Liver (tissue), 8 donors: ENCODE measurements at regions not wholly inside any gene's neighbourhood (a gene's known extent, or its start where the extent isn't known, plus 50 kb on each side); places are given as distances from the start of the nearest gene placed in this dataset.

ENCODE experiments used
- DNase-seq: peaks from one replicate; pipeline ENCODE4 v3.0.0-alpha.2; 2017; ENCODE audit warnings: low spot score
- H3K27ac ChIP-seq, 2 donors: one replicate each; pipeline ENCODE4 v1.7.0; 2013; ENCODE audit warnings: inconsistent platforms in 2 of 2, low read length in 2 of 2, control low read depth in 1 of 2, low read depth in 1 of 2, mild to moderate bottlenecking in 1 of 2
- H3K27me3 ChIP-seq, 4 donors: one replicate each; pipeline versions ENCODE4 v1.6.1 to v1.7.0; 2013; ENCODE audit warnings: low read length in 3 of 4, inconsistent platforms in 1 of 4, mild to moderate bottlenecking in 1 of 4, moderate library complexity in 1 of 4; ENCODE audit not compliant: control insufficient read depth in 4 of 4, insufficient read depth in 4 of 4
- H3K36me3 ChIP-seq, 4 donors: one replicate each; pipeline versions ENCODE4 v1.6.1 to v1.7.0; 2013; ENCODE audit warnings: low read length in 3 of 4, mild to moderate bottlenecking in 3 of 4, low read depth in 1 of 4, moderate library complexity in 1 of 4; ENCODE audit not compliant: control insufficient read depth in 4 of 4, insufficient read depth in 3 of 4
- H3K4me1 ChIP-seq, 4 donors: one replicate each; pipeline versions ENCODE4 v1.6.1 to v1.7.0; 2013; ENCODE audit warnings: low read length in 3 of 4, mild to moderate bottlenecking in 3 of 4, moderate library complexity in 1 of 4; ENCODE audit not compliant: control insufficient read depth in 4 of 4, insufficient read depth in 4 of 4
- H3K4me3 ChIP-seq, 3 donors: one replicate each; pipeline versions ENCODE4 v1.6.1 to v1.7.0; 2013; ENCODE audit warnings: low read length in 3 of 3, control low read depth in 1 of 3, low read depth in 1 of 3, mild to moderate bottlenecking in 1 of 3
- H3K9ac ChIP-seq, 2 donors: one replicate each; pipeline ENCODE4 v1.7.0; 2013; ENCODE audit warnings: low read length in 2 of 2, mild to moderate bottlenecking in 2 of 2, moderate library complexity in 2 of 2, control low read depth in 1 of 2, low read depth in 1 of 2
- H3K9me3 ChIP-seq, 4 donors: one replicate each; pipeline versions ENCODE4 v1.6.1 to v1.7.0; 2013; ENCODE audit warnings: low read length in 3 of 4; ENCODE audit not compliant: control insufficient read depth in 4 of 4
- CTCF ChIP-seq: fragments of 150-350 bp; IDR thresholded peaks from 2 replicates; pipeline ENCODE4 v1.5.1; 2017; ENCODE audit warnings: improper control_type of control experiment, low read depth, low read length; ENCODE audit not compliant: missing input control
- EGR1 ChIP-seq, 2 donors: IDR thresholded peaks; 2 replicates each; pipeline ENCODE4 v1.6.1; 2016 to 2018; ENCODE audit warnings: antibody characterized with exemption in 2 of 2, low read depth in 2 of 2
- FOXA1 ChIP-seq: IDR thresholded peaks from 2 replicates; pipeline ENCODE4 v1.6.1; 2016; ENCODE audit warnings: antibody characterized with exemption
- FOXA2 ChIP-seq: IDR thresholded peaks from 2 replicates; pipeline ENCODE4 v1.6.1; 2016; ENCODE audit warnings: antibody characterized with exemption
- GABPA ChIP-seq, 2 donors: IDR thresholded peaks in 1 of 2; conservative IDR thresholded peaks in 1 of 2; 2 replicates each; pipeline ENCODE4 v1.6.1; 2016; ENCODE audit warnings: antibody characterized with exemption in 2 of 2, mild to moderate bottlenecking in 1 of 2, moderate library complexity in 1 of 2
- HNF4G ChIP-seq: IDR thresholded peaks from 2 replicates; pipeline ENCODE4 v1.6.1; 2016; ENCODE audit warnings: antibody characterized with exemption
- JUND ChIP-seq, 2 donors: IDR thresholded peaks; 2 replicates each; pipeline ENCODE4 v1.6.1; 2016; ENCODE audit warnings: antibody characterized with exemption in 2 of 2
- MAX ChIP-seq: IDR thresholded peaks from 2 replicates; pipeline ENCODE4 v1.6.1; 2016; ENCODE audit warnings: antibody characterized with exemption
- NR2F2 ChIP-seq: IDR thresholded peaks from 2 replicates; pipeline ENCODE4 v1.6.1; 2016; ENCODE audit warnings: antibody characterized with exemption
- RXRA ChIP-seq, 2 donors: IDR thresholded peaks; 2 replicates each; pipeline ENCODE4 v1.6.1; 2017 to 2018; ENCODE audit warnings: antibody characterized with exemption in 2 of 2, mild to moderate bottlenecking in 1 of 2
- SP1 ChIP-seq: IDR thresholded peaks from 2 replicates; pipeline ENCODE4 v1.6.1; 2018; ENCODE audit warnings: antibody characterized with exemption, mild to moderate bottlenecking
- YY1 ChIP-seq: IDR thresholded peaks from 2 replicates; pipeline ENCODE4 v1.6.1; 2016; ENCODE audit warnings: antibody characterized with exemption, mild to moderate bottlenecking
- ZBTB33 ChIP-seq: IDR thresholded peaks from 2 replicates; pipeline ENCODE4 v1.6.1; 2016; ENCODE audit warnings: antibody characterized with exemption
- WGBS: extraction: QIAGEN DNeasy Blood & Tissue Kit; methylation state at CpG from one replicate; pipeline ENCODE4 v1.1.7; 2013; 5-methylcytosine and 5-hydroxymethylcytosine counted together
- donor health status: healthy.
- donor health status: healthy.
- donor health status: healthy.
- donor health status: healthy.
- donor health status: healthy.

GRCh38 chr21:18907076-18907475, 503.5 kb upstream of the TMPRSS15 start:
- H3K27ac ChIP-seq = no peak overlapping the region
- H3K4me3 ChIP-seq = no peak overlapping the region
- peaks cover 0 to 3% (median 0%) of the 10 kb centered on the region in 4 donors for H3K27me3 ChIP-seq
- H3K9me3 ChIP-seq = no peaks in the 10 kb centered on the region
- H3K9ac ChIP-seq = no peak overlapping the region
- H3K4me1 ChIP-seq = no peaks in the 10 kb centered on the region
- DNase-seq = no peak
- no peaks in the 10 kb centered on the region for H3K36me3 ChIP-seq
- TF ChIP-seq GABPA (IDR thresholded peaks at IDR 0.05 in 1 of 2, conservative IDR thresholded peaks at IDR 0.05 in 1 of 2) (no peak), EGR1 (IDR thresholded peaks at IDR 0.05; ENCODE audit: low read depth in 2 of 2) (no peak), FOXA2 (no peak), YY1 (no peak), JUND (IDR thresholded peaks at IDR 0.05) (no peak)
- 37% methylated on average over 2 of the region's 2 CpGs for WGBS

GRCh38 chr21:18908641-18909040, 505.1 kb upstream of the TMPRSS15 start:
- WGBS = 77% methylated on average over 4 of the region's 4 CpGs

More at GRCh38 chr21:18908641-18909040, 505.1 kb upstream of the TMPRSS15 start:
- no peak overlapping the region for H3K4me3 ChIP-seq
- DNase-seq = no peak
- no peaks in the 10 kb centered on the region for H3K36me3 ChIP-seq
- peaks cover 0 to 3% (median 0%) of the 10 kb centered on the region in 4 donors for H3K9me3 ChIP-seq
- no peaks in the 10 kb centered on the region for H3K4me1 ChIP-seq
- peaks cover 0 to 3% (median 0%) of the 10 kb centered on the region in 4 donors for H3K27me3 ChIP-seq
- TF ChIP-seq NR2F2 (no peak), MAX (no peak), CTCF (no peak), FOXA2 (no peak), FOXA1 (no peak), HNF4G (no peak), RXRA (IDR thresholded peaks at IDR 0.05) (no peak), ZBTB33 (no peak), YY1 (no peak), SP1 (no peak)
- no peak overlapping the region for H3K9ac ChIP-seq
- H3K27ac ChIP-seq = no peak overlapping the region
